ENCODE measurements at regions not wholly inside any gene's neighbourhood (a gene's known extent, or its start where the extent isn't known, plus 50 kb on each side); places are given as distances from the start of the nearest gene placed in this dataset.

DNA sequence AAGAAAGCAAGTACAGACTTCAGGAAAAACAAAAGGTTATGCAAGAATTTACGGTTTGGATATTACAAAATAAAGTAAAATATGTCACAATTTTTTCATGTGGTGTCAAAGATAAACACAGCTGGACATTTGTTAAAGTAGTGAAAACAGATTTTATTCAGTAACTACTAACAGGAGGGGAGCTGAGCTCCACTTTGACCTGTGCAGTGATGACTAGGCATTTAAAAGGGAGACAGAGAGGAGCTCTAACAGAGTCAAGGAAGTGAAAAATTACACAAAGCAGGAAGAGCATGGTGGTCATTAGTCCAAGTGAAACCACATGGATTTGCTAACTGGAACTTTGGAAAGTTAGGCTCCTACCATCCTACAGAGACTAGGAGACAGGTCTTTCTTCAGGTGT is 263.6 kb upstream of the PCSK5 start:
- no peaks in the 10 kb centered on the region for H3K79me2 ChIP-seq (replicated peaks; ENCODE audit: insufficient read depth, low read length)
- no peak overlapping the region for H3K9ac ChIP-seq (ENCODE audit: low read length)
- no peaks in the 10 kb centered on the region for H4K20me1 ChIP-seq (ENCODE audit: insufficient read depth)
- TF ChIP-seq EZH2 (IDR thresholded peaks at IDR 0.05; ENCODE audit: borderline replicate concordance, insufficient read depth, low read length, poor library complexity, severe bottlenecking) (no peak), RAD21 (conservative IDR thresholded peaks at IDR 0.05) (no peak), POLR2AphosphoS5 (IDR thresholded peaks at IDR 0.05) (no peak), MXI1 (conservative IDR thresholded peaks at IDR 0.05; ENCODE audit: poor library complexity, severe bottlenecking) (no peak), SMC3 (conservative IDR thresholded peaks at IDR 0.05; ENCODE audit: poor library complexity) (no peak)
- TF ChIP-seq, protein P1, sequence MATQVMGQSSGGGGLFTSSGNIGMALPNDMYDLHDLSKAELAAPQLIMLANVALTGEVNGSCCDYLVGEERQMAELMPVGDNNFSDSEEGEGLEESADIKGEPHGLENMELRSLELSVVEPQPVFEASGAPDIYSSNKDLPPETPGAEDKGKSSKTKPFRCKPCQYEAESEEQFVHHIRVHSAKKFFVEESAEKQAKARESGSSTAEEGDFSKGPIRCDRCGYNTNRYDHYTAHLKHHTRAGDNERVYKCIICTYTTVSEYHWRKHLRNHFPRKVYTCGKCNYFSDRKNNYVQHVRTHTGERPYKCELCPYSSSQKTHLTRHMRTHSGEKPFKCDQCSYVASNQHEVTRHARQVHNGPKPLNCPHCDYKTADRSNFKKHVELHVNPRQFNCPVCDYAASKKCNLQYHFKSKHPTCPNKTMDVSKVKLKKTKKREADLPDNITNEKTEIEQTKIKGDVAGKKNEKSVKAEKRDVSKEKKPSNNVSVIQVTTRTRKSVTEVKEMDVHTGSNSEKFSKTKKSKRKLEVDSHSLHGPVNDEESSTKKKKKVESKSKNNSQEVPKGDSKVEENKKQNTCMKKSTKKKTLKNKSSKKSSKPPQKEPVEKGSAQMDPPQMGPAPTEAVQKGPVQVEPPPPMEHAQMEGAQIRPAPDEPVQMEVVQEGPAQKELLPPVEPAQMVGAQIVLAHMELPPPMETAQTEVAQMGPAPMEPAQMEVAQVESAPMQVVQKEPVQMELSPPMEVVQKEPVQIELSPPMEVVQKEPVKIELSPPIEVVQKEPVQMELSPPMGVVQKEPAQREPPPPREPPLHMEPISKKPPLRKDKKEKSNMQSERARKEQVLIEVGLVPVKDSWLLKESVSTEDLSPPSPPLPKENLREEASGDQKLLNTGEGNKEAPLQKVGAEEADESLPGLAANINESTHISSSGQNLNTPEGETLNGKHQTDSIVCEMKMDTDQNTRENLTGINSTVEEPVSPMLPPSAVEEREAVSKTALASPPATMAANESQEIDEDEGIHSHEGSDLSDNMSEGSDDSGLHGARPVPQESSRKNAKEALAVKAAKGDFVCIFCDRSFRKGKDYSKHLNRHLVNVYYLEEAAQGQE (IDR thresholded peaks at IDR 0.05; ENCODE audit: borderline replicate concordance), result no peak
- H2AFZ ChIP-seq (ENCODE audit: low read depth, low read length), result no peak overlapping the region
- no peaks in the 10 kb centered on the region for H3K36me3 ChIP-seq (ENCODE audit: insufficient read depth, low read length)
- H3F3A ChIP-seq (ENCODE audit: insufficient read depth, low read length, poor library complexity, severe bottlenecking), result no peaks in the 10 kb centered on the region
- no peaks in the 10 kb centered on the region for H3K9me3 ChIP-seq (ENCODE audit: low read length)
- no peak overlapping the region for H3K27ac ChIP-seq (ENCODE audit: low read length)
- H3K9me2 ChIP-seq (ENCODE audit: insufficient read depth, low read length), result no peaks in the 10 kb centered on the region
- no peak overlapping the region for H3K4me3 ChIP-seq (ENCODE audit: low read length)
- H3K4me2 ChIP-seq (ENCODE audit: low read length), result no peak overlapping the region
- H3K27me3 ChIP-seq (ENCODE audit: insufficient read depth, low read depth, low read length), result no peaks in the 10 kb centered on the region

DNA sequence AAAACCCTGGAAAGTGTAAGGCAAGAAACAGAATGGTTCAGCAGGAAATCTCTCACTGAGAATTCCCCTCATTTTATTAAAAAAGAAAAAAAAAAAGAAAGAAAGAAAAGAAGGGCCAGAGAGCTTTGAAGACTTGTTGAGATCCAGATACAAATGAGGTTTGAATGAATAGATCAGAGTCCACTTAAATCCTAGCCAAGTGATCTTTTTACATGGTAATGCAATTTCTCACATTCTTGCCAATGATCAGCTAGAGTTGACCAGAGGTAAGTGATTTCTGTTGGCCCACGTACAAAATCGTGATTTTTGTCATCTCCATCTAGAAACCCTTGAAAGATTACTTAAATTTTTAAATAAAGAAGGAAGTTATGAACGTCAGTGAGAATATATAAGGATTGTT is 261.5 kb upstream of the PCSK5 start:
- Histone ChIP-seq H3K79me2 (replicated peaks; ENCODE audit: insufficient read depth, low read length) (no peaks in the 10 kb centered on the region), H3K9me2 (ENCODE audit: insufficient read depth, low read length) (no peaks in the 10 kb centered on the region), H3K36me3 (ENCODE audit: insufficient read depth, low read length) (no peaks in the 10 kb centered on the region), H2AFZ (ENCODE audit: low read depth, low read length) (no peak overlapping the region), H3K4me2 (ENCODE audit: low read length) (no peak overlapping the region), H3K9me3 (ENCODE audit: low read length) (no peaks in the 10 kb centered on the region), H3K27me3 (ENCODE audit: insufficient read depth, low read depth, low read length) (no peaks in the 10 kb centered on the region), H3K9ac (ENCODE audit: low read length) (no peak overlapping the region), H3F3A (ENCODE audit: insufficient read depth, low read length, poor library complexity, severe bottlenecking) (no peaks in the 10 kb centered on the region), H3K4me3 (ENCODE audit: low read length) (no peak overlapping the region), H3K27ac (ENCODE audit: low read length) (no peak overlapping the region), H4K20me1 (ENCODE audit: insufficient read depth) (no peaks in the 10 kb centered on the region)
- TF ChIP-seq POLR2AphosphoS5 (IDR thresholded peaks at IDR 0.05) (no peak), EZH2 (IDR thresholded peaks at IDR 0.05; ENCODE audit: borderline replicate concordance, insufficient read depth, low read length, poor library complexity, severe bottlenecking) (no peak), RAD21 (conservative IDR thresholded peaks at IDR 0.05) (no peak), SMC3 (conservative IDR thresholded peaks at IDR 0.05; ENCODE audit: poor library complexity) (no peak), EP300 (conservative IDR thresholded peaks at IDR 0.05; ENCODE audit: poor library complexity, severe bottlenecking) (no peak), MXI1 (conservative IDR thresholded peaks at IDR 0.05; ENCODE audit: poor library complexity, severe bottlenecking) (no peak), TAF1 (IDR thresholded peaks at IDR 0.05; ENCODE audit: low read depth) (no peak)
- TF ChIP-seq, protein P1 (IDR thresholded peaks at IDR 0.05; ENCODE audit: borderline replicate concordance), result no peak
- TF ChIP-seq, protein P2, sequence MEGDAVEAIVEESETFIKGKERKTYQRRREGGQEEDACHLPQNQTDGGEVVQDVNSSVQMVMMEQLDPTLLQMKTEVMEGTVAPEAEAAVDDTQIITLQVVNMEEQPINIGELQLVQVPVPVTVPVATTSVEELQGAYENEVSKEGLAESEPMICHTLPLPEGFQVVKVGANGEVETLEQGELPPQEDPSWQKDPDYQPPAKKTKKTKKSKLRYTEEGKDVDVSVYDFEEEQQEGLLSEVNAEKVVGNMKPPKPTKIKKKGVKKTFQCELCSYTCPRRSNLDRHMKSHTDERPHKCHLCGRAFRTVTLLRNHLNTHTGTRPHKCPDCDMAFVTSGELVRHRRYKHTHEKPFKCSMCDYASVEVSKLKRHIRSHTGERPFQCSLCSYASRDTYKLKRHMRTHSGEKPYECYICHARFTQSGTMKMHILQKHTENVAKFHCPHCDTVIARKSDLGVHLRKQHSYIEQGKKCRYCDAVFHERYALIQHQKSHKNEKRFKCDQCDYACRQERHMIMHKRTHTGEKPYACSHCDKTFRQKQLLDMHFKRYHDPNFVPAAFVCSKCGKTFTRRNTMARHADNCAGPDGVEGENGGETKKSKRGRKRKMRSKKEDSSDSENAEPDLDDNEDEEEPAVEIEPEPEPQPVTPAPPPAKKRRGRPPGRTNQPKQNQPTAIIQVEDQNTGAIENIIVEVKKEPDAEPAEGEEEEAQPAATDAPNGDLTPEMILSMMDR (IDR thresholded peaks at IDR 0.05; ENCODE audit: poor library complexity, severe bottlenecking), result no peak
